ENCODE measurements at regions not wholly inside any gene's neighbourhood (a gene's known extent, or its start where the extent isn't known, plus 50 kb on each side); places are given as distances from the start of the nearest gene placed in this dataset.

DNA sequence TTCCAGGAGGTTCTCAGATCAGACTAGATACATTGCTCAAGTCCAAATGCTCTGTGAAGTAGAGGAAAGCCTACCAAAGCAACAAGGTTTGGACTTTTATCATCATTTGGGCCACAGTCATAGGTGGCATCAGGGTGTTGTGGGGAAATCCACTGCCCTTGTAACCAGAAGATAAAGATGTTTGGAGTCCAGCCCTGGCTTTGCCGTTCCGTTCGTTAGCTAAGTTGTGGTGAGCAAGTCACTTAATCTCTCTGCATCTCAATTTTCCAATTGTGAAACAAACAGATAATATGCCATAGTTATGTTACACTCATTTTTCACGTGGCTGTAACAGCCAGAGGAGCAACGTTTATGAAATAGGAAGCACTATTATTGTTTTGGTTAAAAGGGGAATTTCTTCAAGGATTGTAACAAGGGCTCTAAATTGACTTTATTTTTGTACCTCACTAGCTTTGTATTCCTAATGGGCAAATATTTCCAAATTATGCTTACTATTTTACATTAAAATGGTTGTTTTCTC is 125.6 kb downstream of the CD47 start:
- TF ChIP-seq, protein P1, sequence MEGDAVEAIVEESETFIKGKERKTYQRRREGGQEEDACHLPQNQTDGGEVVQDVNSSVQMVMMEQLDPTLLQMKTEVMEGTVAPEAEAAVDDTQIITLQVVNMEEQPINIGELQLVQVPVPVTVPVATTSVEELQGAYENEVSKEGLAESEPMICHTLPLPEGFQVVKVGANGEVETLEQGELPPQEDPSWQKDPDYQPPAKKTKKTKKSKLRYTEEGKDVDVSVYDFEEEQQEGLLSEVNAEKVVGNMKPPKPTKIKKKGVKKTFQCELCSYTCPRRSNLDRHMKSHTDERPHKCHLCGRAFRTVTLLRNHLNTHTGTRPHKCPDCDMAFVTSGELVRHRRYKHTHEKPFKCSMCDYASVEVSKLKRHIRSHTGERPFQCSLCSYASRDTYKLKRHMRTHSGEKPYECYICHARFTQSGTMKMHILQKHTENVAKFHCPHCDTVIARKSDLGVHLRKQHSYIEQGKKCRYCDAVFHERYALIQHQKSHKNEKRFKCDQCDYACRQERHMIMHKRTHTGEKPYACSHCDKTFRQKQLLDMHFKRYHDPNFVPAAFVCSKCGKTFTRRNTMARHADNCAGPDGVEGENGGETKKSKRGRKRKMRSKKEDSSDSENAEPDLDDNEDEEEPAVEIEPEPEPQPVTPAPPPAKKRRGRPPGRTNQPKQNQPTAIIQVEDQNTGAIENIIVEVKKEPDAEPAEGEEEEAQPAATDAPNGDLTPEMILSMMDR (IDR thresholded peaks at IDR 0.05), result no peak
- TF ChIP-seq POLR2A (IDR thresholded peaks at IDR 0.05), result no peak
